ENCODE measurements at regions not wholly inside any gene's neighbourhood (a gene's known extent, or its start where the extent isn't known, plus 50 kb on each side); places are given as distances from the start of the nearest gene placed in this dataset.

GRCh38 chr2:144597894-144598593, 78.1 kb upstream of the ZEB2 start:
- peaks cover 23% of the 10 kb centered on the region for H3K4me1 ChIP-seq (ENCODE audit: control insufficient read depth, insufficient read depth, low read length)
- H3K4me3 ChIP-seq (ENCODE audit: low read depth, low read length) = no peak overlapping the region
- H3K36me3 ChIP-seq (ENCODE audit: control insufficient read depth, insufficient read depth, low read length) = no peaks in the 10 kb centered on the region
- no peak overlapping the region for H3K9ac ChIP-seq (ENCODE audit: low read depth, low read length)
- no peaks in the 10 kb centered on the region for H3K27me3 ChIP-seq (ENCODE audit: control insufficient read depth, insufficient read depth, low read length)
- no peaks in the 10 kb centered on the region for H3K9me3 ChIP-seq (ENCODE audit: control insufficient read depth, insufficient read depth, low read length)
- H3K27ac ChIP-seq (ENCODE audit: low read depth, low read length) = no peak overlapping the region

- peaks cover 24% of the 10 kb centered on the region for H3K4me1 ChIP-seq (ENCODE audit: control insufficient read depth, insufficient read depth, low read length)
- H3K36me3 ChIP-seq (ENCODE audit: control insufficient read depth, insufficient read depth, low read length) = no peaks in the 10 kb centered on the region
- no peak overlapping the region for H3K27ac ChIP-seq (ENCODE audit: low read depth, low read length)
- no peak overlapping the region for H3K9ac ChIP-seq (ENCODE audit: low read depth, low read length)
- H3K4me3 ChIP-seq (ENCODE audit: low read depth, low read length) = no peak overlapping the region
- H3K27me3 ChIP-seq (ENCODE audit: control insufficient read depth, insufficient read depth, low read length) = no peaks in the 10 kb centered on the region
- H3K9me3 ChIP-seq (ENCODE audit: control insufficient read depth, insufficient read depth, low read length) = no peaks in the 10 kb centered on the region
Observed at GRCh38 chr2:144597388-144597787, 77.5 kb upstream of the ZEB2 start.

GRCh38 chr2:144596073-144596871, 76.4 kb upstream of the ZEB2 start:
- Histone ChIP-seq H3K4me1 (ENCODE audit: control insufficient read depth, insufficient read depth, low read length) (peaks cover 34% of the 10 kb centered on the region), H3K9me3 (ENCODE audit: control insufficient read depth, insufficient read depth, low read length) (no peaks in the 10 kb centered on the region), H3K36me3 (ENCODE audit: control insufficient read depth, insufficient read depth, low read length) (no peaks in the 10 kb centered on the region), H3K4me3 (ENCODE audit: low read depth, low read length) (no peak overlapping the region), H3K9ac (ENCODE audit: low read depth, low read length) (no peak overlapping the region), H3K27me3 (ENCODE audit: control insufficient read depth, insufficient read depth, low read length) (no peaks in the 10 kb centered on the region), H3K27ac (ENCODE audit: low read depth, low read length) (peak overlapping the region; percentile 36)

- Histone ChIP-seq H3K27ac (ENCODE audit: low read depth, low read length) (peak overlapping the region; percentile 36), H3K4me3 (ENCODE audit: low read depth, low read length) (no peak overlapping the region), H3K4me1 (ENCODE audit: control insufficient read depth, insufficient read depth, low read length) (peaks cover 34% of the 10 kb centered on the region)
Observed at GRCh38 chr2:144595686-144596072, 75.8 kb upstream of the ZEB2 start.

GRCh38 chr2:144595279-144595678, 75.4 kb upstream of the ZEB2 start:
- no peaks in the 10 kb centered on the region for H3K9me3 ChIP-seq (ENCODE audit: control insufficient read depth, insufficient read depth, low read length)
- no peak overlapping the region for H3K4me3 ChIP-seq (ENCODE audit: low read depth, low read length)
- peaks cover 34% of the 10 kb centered on the region for H3K4me1 ChIP-seq (ENCODE audit: control insufficient read depth, insufficient read depth, low read length)
- no peaks in the 10 kb centered on the region for H3K36me3 ChIP-seq (ENCODE audit: control insufficient read depth, insufficient read depth, low read length)
- no peaks in the 10 kb centered on the region for H3K27me3 ChIP-seq (ENCODE audit: control insufficient read depth, insufficient read depth, low read length)
- no peak overlapping the region for H3K27ac ChIP-seq (ENCODE audit: low read depth, low read length)
- no peak overlapping the region for H3K9ac ChIP-seq (ENCODE audit: low read depth, low read length)

More at GRCh38 chr2:144595686-144596072, 75.8 kb upstream of the ZEB2 start:
- no peak overlapping the region for H3K9ac ChIP-seq (ENCODE audit: low read depth, low read length)
- no peaks in the 10 kb centered on the region for H3K27me3 ChIP-seq (ENCODE audit: control insufficient read depth, insufficient read depth, low read length)
- no peaks in the 10 kb centered on the region for H3K36me3 ChIP-seq (ENCODE audit: control insufficient read depth, insufficient read depth, low read length)
- H3K9me3 ChIP-seq (ENCODE audit: control insufficient read depth, insufficient read depth, low read length) = no peaks in the 10 kb centered on the region

- Histone ChIP-seq H3K9ac (ENCODE audit: low read depth, low read length) (no peak overlapping the region), H3K36me3 (ENCODE audit: control insufficient read depth, insufficient read depth, low read length) (no peaks in the 10 kb centered on the region), H3K27ac (ENCODE audit: low read depth, low read length) (no peak overlapping the region), H3K4me1 (ENCODE audit: control insufficient read depth, insufficient read depth, low read length) (peaks cover 34% of the 10 kb centered on the region), H3K27me3 (ENCODE audit: control insufficient read depth, insufficient read depth, low read length) (no peaks in the 10 kb centered on the region), H3K4me3 (ENCODE audit: low read depth, low read length) (no peak overlapping the region), H3K9me3 (ENCODE audit: control insufficient read depth, insufficient read depth, low read length) (no peaks in the 10 kb centered on the region)
Observed at GRCh38 chr2:144593803-144594202, 73.9 kb upstream of the ZEB2 start.

- no peaks in the 10 kb centered on the region for H3K27me3 ChIP-seq (ENCODE audit: control insufficient read depth, insufficient read depth, low read length)
- no peaks in the 10 kb centered on the region for H3K9me3 ChIP-seq (ENCODE audit: control insufficient read depth, insufficient read depth, low read length)
- no peak overlapping the region for H3K4me3 ChIP-seq (ENCODE audit: low read depth, low read length)
- H3K9ac ChIP-seq (ENCODE audit: low read depth, low read length) = no peak overlapping the region
- no peak overlapping the region for H3K27ac ChIP-seq (ENCODE audit: low read depth, low read length)
- H3K4me1 ChIP-seq (ENCODE audit: control insufficient read depth, insufficient read depth, low read length) = peaks cover 34% of the 10 kb centered on the region
- no peaks in the 10 kb centered on the region for H3K36me3 ChIP-seq (ENCODE audit: control insufficient read depth, insufficient read depth, low read length)
Observed at GRCh38 chr2:144592500-144593256, 72.8 kb upstream of the ZEB2 start.

GRCh38 chr2:144587306-144587705, 67.4 kb upstream of the ZEB2 start:
- no peaks in the 10 kb centered on the region for H3K9me3 ChIP-seq (ENCODE audit: control insufficient read depth, insufficient read depth, low read length)
- H3K4me3 ChIP-seq (ENCODE audit: low read depth, low read length) = no peak overlapping the region
- H3K27ac ChIP-seq (ENCODE audit: low read depth, low read length) = no peak overlapping the region
- no peak overlapping the region for H3K9ac ChIP-seq (ENCODE audit: low read depth, low read length)
- H3K27me3 ChIP-seq (ENCODE audit: control insufficient read depth, insufficient read depth, low read length) = no peaks in the 10 kb centered on the region
- H3K4me1 ChIP-seq (ENCODE audit: control insufficient read depth, insufficient read depth, low read length) = peaks cover 13% of the 10 kb centered on the region
- no peaks in the 10 kb centered on the region for H3K36me3 ChIP-seq (ENCODE audit: control insufficient read depth, insufficient read depth, low read length)

GRCh38 chr2:144586476-144586875, 66.6 kb upstream of the ZEB2 start:
- Histone ChIP-seq H3K27ac (ENCODE audit: low read depth, low read length) (no peak overlapping the region), H3K27me3 (ENCODE audit: control insufficient read depth, insufficient read depth, low read length) (no peaks in the 10 kb centered on the region), H3K4me3 (ENCODE audit: low read depth, low read length) (no peak overlapping the region), H3K4me1 (ENCODE audit: control insufficient read depth, insufficient read depth, low read length) (peaks cover 13% of the 10 kb centered on the region), H3K36me3 (ENCODE audit: control insufficient read depth, insufficient read depth, low read length) (no peaks in the 10 kb centered on the region), H3K9ac (ENCODE audit: low read depth, low read length) (no peak overlapping the region), H3K9me3 (ENCODE audit: control insufficient read depth, insufficient read depth, low read length) (no peaks in the 10 kb centered on the region)

GRCh38 chr2:144583741-144584453, 64.0 kb upstream of the ZEB2 start:
- Histone ChIP-seq H3K27ac (ENCODE audit: low read depth, low read length) (no peak overlapping the region), H3K36me3 (ENCODE audit: control insufficient read depth, insufficient read depth, low read length) (no peaks in the 10 kb centered on the region), H3K9ac (ENCODE audit: low read depth, low read length) (no peak overlapping the region), H3K27me3 (ENCODE audit: control insufficient read depth, insufficient read depth, low read length) (no peaks in the 10 kb centered on the region), H3K4me1 (ENCODE audit: control insufficient read depth, insufficient read depth, low read length) (peaks cover 27% of the 10 kb centered on the region), H3K4me3 (ENCODE audit: low read depth, low read length) (no peak overlapping the region), H3K9me3 (ENCODE audit: control insufficient read depth, insufficient read depth, low read length) (no peaks in the 10 kb centered on the region)

Measured in HUES48 (cell line).